Effector memory CD4-positive, alpha-beta T cell (primary cell): ENCODE measurements at regions not wholly inside any gene's neighbourhood (a gene's known extent, or its start where the extent isn't known, plus 50 kb on each side); places are given as distances from the start of the nearest gene placed in this dataset.

ENCODE experiments used
- DNase-seq, 3 donors: peaks; one replicate each; pipeline ENCODE4 v3.0.0-alpha.2; 2020
- H3K27ac ChIP-seq: 2 replicates; pipeline ENCODE4 v1.7.0; 2013; ENCODE audit warnings: mild to moderate bottlenecking, low read length, moderate library complexity; ENCODE audit not compliant: insufficient read depth, poor library complexity, severe bottlenecking
- H3K27me3 ChIP-seq: replicated peaks from 2 replicates; pipeline ENCODE4 v1.7.0; 2013; ENCODE audit warnings: mild to moderate bottlenecking, low read length; ENCODE audit not compliant: insufficient read depth, control insufficient read depth, poor library complexity, severe bottlenecking
- H3K36me3 ChIP-seq: 2 replicates; pipeline ENCODE4 v1.7.0; 2013; ENCODE audit warnings: mild to moderate bottlenecking, low read length, moderate library complexity; ENCODE audit not compliant: control insufficient read depth, insufficient read depth
- H3K4me1 ChIP-seq: 2 replicates; pipeline ENCODE4 v1.7.0; 2013; ENCODE audit warnings: low read length, mild to moderate bottlenecking; ENCODE audit not compliant: control insufficient read depth, insufficient read depth, poor library complexity, severe bottlenecking
- H3K4me3 ChIP-seq: 2 replicates; pipeline ENCODE4 v1.7.0; 2013; ENCODE audit warnings: low read length, low read depth, mild to moderate bottlenecking; ENCODE audit not compliant: insufficient read depth, poor library complexity, severe bottlenecking
- H3K9me3 ChIP-seq: 2 replicates; pipeline ENCODE4 v1.7.0; 2013; ENCODE audit warnings: mild to moderate bottlenecking, low read length, moderate library complexity; ENCODE audit not compliant: control insufficient read depth

DNA sequence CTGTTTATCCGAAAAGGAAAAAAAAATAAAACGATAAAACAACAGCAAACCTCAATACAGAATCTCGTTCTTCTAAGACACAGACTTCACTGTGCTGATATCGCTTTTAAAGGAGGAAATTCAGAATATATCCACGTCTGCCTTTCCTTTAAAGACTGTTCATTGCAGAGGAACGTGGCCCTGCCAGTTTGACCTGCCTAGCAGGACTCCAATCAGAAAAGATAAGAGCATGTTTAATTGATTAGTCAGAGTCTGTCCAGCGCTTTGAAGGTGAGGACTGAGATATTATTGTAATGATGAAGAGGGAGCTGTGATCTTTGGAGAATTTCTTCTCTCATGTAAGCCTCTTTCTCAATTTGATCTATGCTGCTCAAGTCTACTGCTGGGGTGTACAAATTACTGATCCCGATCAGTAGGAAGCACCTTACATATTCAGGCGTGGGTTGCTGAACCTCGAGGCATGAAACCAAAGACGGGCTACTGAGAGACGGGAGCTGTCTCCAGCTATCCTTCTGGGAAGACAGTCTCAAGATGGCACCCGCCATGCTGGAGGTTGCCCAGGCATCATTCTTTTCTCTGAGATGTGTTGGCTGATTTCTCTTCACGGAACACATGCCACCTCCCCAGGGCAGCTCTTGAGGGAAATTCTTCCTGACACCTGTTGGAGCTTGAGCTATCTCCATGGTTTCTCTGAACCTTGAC is 146.1 kb downstream of the SHOX start:
- no peaks in the 10 kb centered on the region for H3K27me3 ChIP-seq
- no peaks in the 10 kb centered on the region for H3K4me1 ChIP-seq
- no peaks in the 10 kb centered on the region for H3K36me3 ChIP-seq
- no peaks in the 10 kb centered on the region for H3K9me3 ChIP-seq
- no peak overlapping the region for H3K27ac ChIP-seq
- H3K4me3 ChIP-seq = no peak overlapping the region
- DNase-seq = no peak

DNA sequence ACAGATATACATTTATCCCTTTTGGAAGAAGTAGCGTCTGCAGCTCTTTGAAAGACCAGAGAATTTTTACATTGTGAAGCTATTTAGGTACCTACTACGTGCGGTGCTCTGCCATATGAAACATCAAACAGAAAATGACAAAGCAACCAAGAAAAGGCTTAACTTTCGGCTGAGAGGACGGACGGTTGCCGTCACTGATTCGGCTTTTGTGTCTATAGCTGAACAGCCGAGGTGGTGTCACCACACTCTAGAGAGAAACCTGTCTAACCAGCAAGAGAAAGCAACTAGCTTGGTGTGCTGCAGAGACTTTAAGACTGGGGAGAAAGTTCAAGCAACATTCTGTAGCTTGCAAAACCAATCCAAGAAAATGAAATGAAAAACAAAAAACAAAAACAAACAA is 145.5 kb downstream of the SHOX start:
- no peak for DNase-seq
- H3K9me3 ChIP-seq = no peaks in the 10 kb centered on the region
- no peak overlapping the region for H3K4me3 ChIP-seq
- H3K27me3 ChIP-seq = no peaks in the 10 kb centered on the region
- H3K27ac ChIP-seq = no peak overlapping the region
- no peaks in the 10 kb centered on the region for H3K36me3 ChIP-seq
- no peaks in the 10 kb centered on the region for H3K4me1 ChIP-seq

DNA sequence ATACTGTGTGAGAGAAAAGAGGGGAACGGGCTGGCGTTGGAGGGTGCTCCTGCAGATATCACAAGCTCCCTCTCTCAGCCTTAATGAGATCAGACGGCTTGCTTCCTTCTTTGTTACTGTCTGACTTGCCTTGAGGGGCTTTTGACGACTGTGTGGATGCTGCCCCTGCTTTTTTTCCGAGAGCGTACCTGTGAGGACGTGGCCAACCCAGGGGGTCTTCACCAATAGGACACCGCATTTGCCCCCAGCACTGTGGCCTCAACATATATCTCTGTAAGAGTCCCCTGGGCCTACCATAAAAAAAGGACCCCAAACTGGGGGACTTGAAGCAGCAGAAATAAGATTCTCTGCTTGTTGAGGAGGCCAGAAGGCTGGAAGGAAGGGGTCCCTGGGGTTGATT is 143.9 kb downstream of the SHOX start:
- Histone ChIP-seq H3K9me3 (no peaks in the 10 kb centered on the region), H3K27me3 (no peaks in the 10 kb centered on the region)

DNA sequence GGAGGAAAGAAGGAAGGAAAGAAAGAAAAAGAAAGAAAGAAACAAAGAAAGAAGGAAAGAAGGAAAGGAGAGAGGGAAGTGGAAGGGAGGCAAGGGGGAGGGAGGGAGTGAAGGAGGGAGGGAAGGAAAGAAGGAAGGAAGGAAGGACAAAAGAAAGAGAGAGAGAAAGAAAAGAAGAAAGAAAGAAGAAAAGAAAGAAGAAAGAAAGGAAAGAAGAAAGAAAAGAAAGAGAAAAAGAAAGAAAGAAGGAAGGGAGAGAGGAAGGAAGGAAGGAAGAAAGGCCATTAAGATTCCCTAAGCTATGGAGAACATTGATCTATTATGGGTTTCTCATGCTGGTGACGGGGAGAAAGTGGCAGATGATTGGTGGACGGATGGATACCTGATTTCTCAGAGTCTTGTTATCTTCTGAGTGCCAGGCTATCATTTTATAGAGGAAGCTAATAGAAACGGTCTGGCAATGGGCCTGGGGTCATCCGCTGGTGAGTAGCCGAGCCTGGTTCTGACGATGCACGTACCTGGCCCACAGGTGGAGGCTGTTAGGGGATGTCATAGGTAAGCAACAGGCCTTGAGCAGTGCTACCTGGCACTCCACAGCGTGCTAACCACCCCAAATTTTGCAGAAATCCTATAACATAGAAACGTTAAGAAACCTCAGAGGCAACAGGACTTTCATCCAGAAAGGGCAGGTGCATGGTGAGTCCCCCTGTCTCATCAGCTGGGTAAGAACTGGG is 142.9 kb downstream of the SHOX start:
- H3K4me1 ChIP-seq = no peaks in the 10 kb centered on the region
- H3K9me3 ChIP-seq = no peaks in the 10 kb centered on the region
- no peak overlapping the region for H3K27ac ChIP-seq
- no peak overlapping the region for H3K4me3 ChIP-seq
- DNase-seq = no peak
- H3K27me3 ChIP-seq = no peaks in the 10 kb centered on the region
- no peaks in the 10 kb centered on the region for H3K36me3 ChIP-seq

More for the DNA sequence above, 143.9 kb downstream of the SHOX start:
- Histone ChIP-seq H3K27ac (no peak overlapping the region), H3K4me1 (no peaks in the 10 kb centered on the region), H3K4me3 (no peak overlapping the region), H3K36me3 (no peaks in the 10 kb centered on the region)
- DNase-seq = no peak

DNA sequence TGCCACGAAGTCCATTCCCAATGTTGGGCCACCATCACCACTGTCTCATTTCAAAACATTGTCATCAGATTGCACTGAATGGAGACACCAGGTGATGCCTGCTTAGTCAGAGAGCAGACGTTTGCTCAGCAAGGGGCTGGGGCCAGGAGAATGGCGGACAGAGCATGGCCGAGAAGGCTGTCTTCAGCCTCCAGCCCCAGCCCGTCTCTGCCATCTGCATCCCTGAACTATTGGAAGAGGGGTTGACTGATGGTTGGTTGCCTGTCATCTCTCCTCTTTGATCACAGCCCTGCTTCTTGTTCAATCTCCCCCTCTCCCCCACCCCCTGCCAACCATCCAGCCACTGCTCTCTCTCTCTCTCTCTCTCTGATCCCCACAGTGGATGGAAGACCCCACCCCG is 140.9 kb downstream of the SHOX start:
- Histone ChIP-seq H3K36me3 (no peaks in the 10 kb centered on the region), H3K4me3 (no peak overlapping the region), H3K9me3 (no peaks in the 10 kb centered on the region), H3K4me1 (no peaks in the 10 kb centered on the region), H3K27ac (no peak overlapping the region), H3K27me3 (no peaks in the 10 kb centered on the region)
- no peak for DNase-seq

DNA sequence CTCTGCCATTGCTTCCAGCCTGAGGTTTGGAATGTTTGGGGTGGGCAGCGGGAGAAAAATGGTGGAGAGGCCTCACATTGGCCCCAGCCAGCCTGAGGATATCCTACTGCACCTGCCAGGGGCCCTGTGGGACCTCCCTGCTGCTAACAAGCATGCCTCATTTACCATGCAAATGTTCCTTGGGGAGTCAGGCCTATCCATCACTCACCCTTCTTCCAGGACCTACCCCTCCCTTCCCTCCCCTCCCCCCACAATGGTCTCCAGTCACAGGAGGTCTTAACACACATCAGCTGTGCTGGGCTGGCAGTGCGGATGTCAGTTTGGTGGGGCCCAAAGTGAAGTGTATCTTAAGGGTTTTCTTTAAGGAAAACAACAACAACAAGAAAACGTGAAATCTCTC is 139.2 kb downstream of the SHOX start:
- no peak overlapping the region for H3K27ac ChIP-seq

DNA sequence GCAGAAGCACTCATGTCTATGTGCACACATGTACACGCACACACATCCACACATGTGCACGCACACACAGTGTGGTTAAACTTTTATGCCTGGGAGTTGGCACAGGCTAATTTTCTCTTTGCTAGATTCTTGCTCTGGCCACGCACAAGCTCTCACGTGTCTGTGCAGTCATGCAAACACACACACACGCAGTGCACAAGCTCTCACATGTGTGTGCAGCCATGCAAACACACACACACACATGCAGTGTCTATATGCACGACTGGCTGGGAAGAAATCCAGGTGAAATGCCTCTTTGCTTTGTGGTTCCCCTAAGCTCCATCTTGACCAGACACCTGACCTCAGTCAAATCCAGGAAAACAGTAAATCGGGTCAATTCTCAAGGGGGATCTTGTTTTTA is 138.0 kb downstream of the SHOX start:
- no peak for DNase-seq
- H3K27ac ChIP-seq = no peak overlapping the region
- H3K36me3 ChIP-seq = no peaks in the 10 kb centered on the region
- H3K4me3 ChIP-seq = no peak overlapping the region
- no peaks in the 10 kb centered on the region for H3K27me3 ChIP-seq
- H3K9me3 ChIP-seq = no peaks in the 10 kb centered on the region
- no peaks in the 10 kb centered on the region for H3K4me1 ChIP-seq

More for the DNA sequence above, 139.2 kb downstream of the SHOX start:
- no peak for DNase-seq
- no peaks in the 10 kb centered on the region for H3K4me1 ChIP-seq
- no peaks in the 10 kb centered on the region for H3K9me3 ChIP-seq
- no peak overlapping the region for H3K4me3 ChIP-seq
- H3K27me3 ChIP-seq = no peaks in the 10 kb centered on the region
- no peaks in the 10 kb centered on the region for H3K36me3 ChIP-seq

DNA sequence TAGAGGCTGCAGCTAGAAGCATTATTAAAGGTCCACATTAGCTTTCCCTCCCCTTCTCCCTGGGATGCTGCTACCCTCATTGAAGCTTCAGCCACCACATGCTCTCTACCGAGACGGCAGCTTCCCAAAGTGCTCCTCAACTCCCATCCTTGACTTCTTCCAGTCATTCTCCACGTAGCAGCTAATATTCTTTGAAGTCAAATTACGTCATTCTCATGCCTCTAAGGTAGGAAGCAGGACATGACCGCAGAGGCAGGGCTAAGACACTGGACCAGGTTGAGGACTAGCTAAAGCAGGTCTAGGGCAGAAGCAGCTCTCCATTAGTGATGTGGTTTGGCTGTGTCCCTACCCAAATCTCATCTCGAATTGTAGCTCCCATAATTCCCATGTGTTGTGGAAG is 128.3 kb downstream of the SHOX start:
- Histone ChIP-seq H3K27me3 (no peaks in the 10 kb centered on the region), H3K36me3 (no peaks in the 10 kb centered on the region), H3K4me1 (no peaks in the 10 kb centered on the region), H3K9me3 (no peaks in the 10 kb centered on the region), H3K4me3 (no peak overlapping the region), H3K27ac (no peak overlapping the region)
- DNase-seq = no peak

DNA sequence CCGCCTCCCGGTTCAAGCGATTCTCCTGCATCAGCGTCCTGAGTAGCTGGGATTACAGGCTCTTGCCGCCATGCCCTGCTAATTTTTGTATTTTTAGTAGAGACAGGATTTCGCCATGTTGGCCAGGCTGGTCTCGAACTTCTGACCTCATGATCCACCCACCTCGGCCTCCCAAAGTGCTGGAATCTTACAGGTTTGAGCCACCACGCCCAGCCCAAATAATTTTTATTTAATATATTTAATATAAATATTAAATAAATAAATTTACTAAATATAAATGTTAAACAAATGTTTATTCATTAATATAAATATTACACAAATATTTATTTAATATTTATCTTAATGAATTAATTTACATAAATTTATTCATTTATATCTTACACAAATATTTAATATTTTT is 120.2 kb downstream of the SHOX start:
- no peak for DNase-seq
- Histone ChIP-seq H3K4me3 (no peak overlapping the region), H3K36me3 (no peaks in the 10 kb centered on the region), H3K9me3 (no peaks in the 10 kb centered on the region), H3K27ac (no peak overlapping the region), H3K27me3 (no peaks in the 10 kb centered on the region), H3K4me1 (no peaks in the 10 kb centered on the region)

DNA sequence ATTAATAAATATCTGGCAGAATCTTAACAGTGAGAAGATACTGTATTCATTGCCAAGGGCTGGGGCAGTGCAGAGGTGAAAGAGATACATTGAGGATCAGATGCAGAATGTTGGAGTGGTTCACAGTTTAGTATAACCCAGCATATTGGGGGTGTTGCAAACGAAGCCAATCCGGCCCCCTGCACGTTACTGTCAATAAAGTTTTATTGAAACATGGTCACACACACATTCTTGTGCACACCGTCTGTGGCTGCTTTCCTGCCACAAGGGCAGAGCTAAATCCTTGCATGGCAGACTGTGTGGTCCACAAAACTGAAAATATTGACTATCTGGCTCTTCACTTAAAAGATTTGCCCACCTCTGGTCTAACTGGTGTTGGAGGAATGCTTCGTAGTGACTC is 119.7 kb downstream of the SHOX start:
- H3K27me3 ChIP-seq = no peaks in the 10 kb centered on the region
- no peaks in the 10 kb centered on the region for H3K36me3 ChIP-seq
- no peaks in the 10 kb centered on the region for H3K9me3 ChIP-seq
- H3K4me3 ChIP-seq = no peak overlapping the region
- no peaks in the 10 kb centered on the region for H3K4me1 ChIP-seq
- H3K27ac ChIP-seq = no peak overlapping the region
- DNase-seq = no peak
